Body of pancreas (tissue), 4 donors: ENCODE measurements at regions not wholly inside any gene's neighbourhood (a gene's known extent, or its start where the extent isn't known, plus 50 kb on each side); places are given as distances from the start of the nearest gene placed in this dataset.
"Not testable (repeated sequence)": the region's sequence is repeated elsewhere in the genome, so short reads cannot be mapped to it uniquely, and the experiment has no call there.

Source experiments
- ATAC-seq: fragments of 150-250 bp; one replicate; pipeline ENCODE4 v1.9.1; 2016
- DNase-seq, 4 donors: peaks; one replicate each; pipeline ENCODE4 v3.0.0-alpha.2; 2019
- H3K27ac ChIP-seq, 4 donors: fragments of 200-600 bp; sonication (generic); 1 replicate in 3 of 4; 2 replicates in 1 of 4; pipeline versions ENCODE4 v1.5.1 to v1.6.1; 2016 to 2019; ENCODE audit warnings: mild to moderate bottlenecking in 1 of 4, mixed read lengths in 1 of 4, moderate library complexity in 1 of 4
- H3K27me3 ChIP-seq, 2 donors: fragments of 200-600 bp; sonication (generic); one replicate each; pipeline ENCODE4 v1.6.0; 2016; ENCODE audit warnings: mild to moderate bottlenecking in 1 of 2
- H3K36me3 ChIP-seq, 2 donors: fragments of 200-600 bp; sonication (generic); replicated peaks in 1 of 2; 2 replicates each; pipeline ENCODE4 v1.5.1; 2016; ENCODE audit warnings: low read depth in 2 of 2; ENCODE audit not compliant: insufficient read depth in 1 of 2
- H3K4me1 ChIP-seq: fragments of 200-600 bp; sonication (generic); one replicate; pipeline ENCODE4 v1.6.0; 2016
- H3K4me3 ChIP-seq, 2 donors: fragments of 200-600 bp; sonication (generic); 1 replicate in 1 of 2; 2 replicates in 1 of 2; pipeline ENCODE4 v1.5.1; 2016 to 2019
- H3K9me3 ChIP-seq, 3 donors: fragments of 200-600 bp; sonication (generic); 1 replicate in 2 of 3; 2 replicates in 1 of 3; pipeline ENCODE4 v1.5.1; 2016
- POLR2A ChIP-seq, 3 donors: fragments of 450-650 bp; IDR thresholded peaks; one replicate each; pipeline ENCODE4 v1.6.1; 2016; ENCODE audit warnings: antibody characterized with exemption in 3 of 3, mild to moderate bottlenecking in 2 of 3
- WGBS, 2 donors: methylation state at CpG; one replicate each; pipeline ENCODE4 v1.1.5; 2017; 5-methylcytosine and 5-hydroxymethylcytosine counted together
- intact Hi-C: fragments of 100-400 bp; cut with DNase I; formaldehyde crosslinking; loops from one replicate; pipeline ENCODE4 v1.15.1; 2023
- TF ChIP-seq, protein P1 (sequence below), 7 experiments: fragments of 450-650 bp in 4 of 7; fragments of 200-600 bp in 3 of 7; sonication (generic) in 3 of 7; IDR thresholded peaks; one replicate each; pipeline ENCODE4 v1.5.1; 2016 to 2019; ENCODE audit warnings: antibody characterized with exemption in 7 of 7

GRCh38 chr1:68725001-68725752 lies 228.3 kb upstream of the DEPDC1 start:
- no peak for ATAC-seq
- TF ChIP-seq POLR2A (IDR thresholded peaks at IDR 0.05), result no peak
- TF ChIP-seq, protein P1, sequence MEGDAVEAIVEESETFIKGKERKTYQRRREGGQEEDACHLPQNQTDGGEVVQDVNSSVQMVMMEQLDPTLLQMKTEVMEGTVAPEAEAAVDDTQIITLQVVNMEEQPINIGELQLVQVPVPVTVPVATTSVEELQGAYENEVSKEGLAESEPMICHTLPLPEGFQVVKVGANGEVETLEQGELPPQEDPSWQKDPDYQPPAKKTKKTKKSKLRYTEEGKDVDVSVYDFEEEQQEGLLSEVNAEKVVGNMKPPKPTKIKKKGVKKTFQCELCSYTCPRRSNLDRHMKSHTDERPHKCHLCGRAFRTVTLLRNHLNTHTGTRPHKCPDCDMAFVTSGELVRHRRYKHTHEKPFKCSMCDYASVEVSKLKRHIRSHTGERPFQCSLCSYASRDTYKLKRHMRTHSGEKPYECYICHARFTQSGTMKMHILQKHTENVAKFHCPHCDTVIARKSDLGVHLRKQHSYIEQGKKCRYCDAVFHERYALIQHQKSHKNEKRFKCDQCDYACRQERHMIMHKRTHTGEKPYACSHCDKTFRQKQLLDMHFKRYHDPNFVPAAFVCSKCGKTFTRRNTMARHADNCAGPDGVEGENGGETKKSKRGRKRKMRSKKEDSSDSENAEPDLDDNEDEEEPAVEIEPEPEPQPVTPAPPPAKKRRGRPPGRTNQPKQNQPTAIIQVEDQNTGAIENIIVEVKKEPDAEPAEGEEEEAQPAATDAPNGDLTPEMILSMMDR (IDR thresholded peaks at IDR 0.05), result no peak
- H3K27ac ChIP-seq, result no peak overlapping the region
- no peaks in the 10 kb centered on the region for H3K4me1 ChIP-seq
- peak; percentile 30 to 58 (median 41) for DNase-seq
- no peaks in the 10 kb centered on the region for H3K9me3 ChIP-seq
- H3K4me3 ChIP-seq, result no peak overlapping the region
- intact Hi-C loops, result no loop called here
- H3K27me3 ChIP-seq, result no peaks in the 10 kb centered on the region
- no peaks in the 10 kb centered on the region for H3K36me3 ChIP-seq
- WGBS, 2 donors, result 18 to 21% methylated on average over 2 of the region's 2 CpGs

GRCh38 chr1:68739486-68739885 lies 242.6 kb upstream of the DEPDC1 start:
- intact Hi-C loops, H3K4me1 ChIP-seq, H3K27ac ChIP-seq, DNase-seq, H3K36me3 ChIP-seq, H3K9me3 ChIP-seq, H3K27me3 ChIP-seq, H3K4me3 ChIP-seq, ATAC-seq: not testable (repeated sequence)
- WGBS, 2 donors, result 43 to 48% methylated on average over 5 to 8 of the region's 19 CpGs

DNA sequence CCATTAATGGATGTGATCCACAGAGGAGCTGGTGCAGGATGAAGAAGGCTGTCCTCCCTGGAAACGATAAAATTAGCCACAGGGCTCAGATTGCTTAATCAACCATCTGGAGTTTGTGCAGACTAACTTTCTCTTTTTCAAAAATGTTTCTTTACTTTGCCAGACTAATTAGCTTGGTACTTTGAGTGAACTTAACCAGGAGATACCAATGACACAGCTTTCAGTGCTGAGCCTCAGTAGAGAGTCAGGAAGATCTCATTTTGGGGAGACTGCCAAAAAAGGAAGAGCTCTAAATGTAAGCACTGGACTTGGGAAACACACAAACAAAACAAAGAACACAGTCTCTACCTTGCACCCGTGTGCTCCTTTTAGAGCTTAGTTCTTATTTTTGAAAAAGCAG lies 248.1 kb upstream of the DEPDC1 start:
- Histone ChIP-seq H3K4me1 (no peaks in the 10 kb centered on the region), H3K4me3 (no peak overlapping the region), H3K27me3 (no peaks in the 10 kb centered on the region), H3K9me3 (no peaks in the 10 kb centered on the region), H3K36me3 (no peaks in the 10 kb centered on the region), H3K27ac (no peak overlapping the region)
- intact Hi-C loops, result no loop called here
- TF ChIP-seq, protein P1 (IDR thresholded peaks at IDR 0.05), result no peak
- no peak for TF ChIP-seq POLR2A (IDR thresholded peaks at IDR 0.05)
- ATAC-seq (no peak), DNase-seq (no peak)
- WGBS, 2 donors, result 31 to 49% methylated on average over 2 of the region's 2 CpGs

DNA sequence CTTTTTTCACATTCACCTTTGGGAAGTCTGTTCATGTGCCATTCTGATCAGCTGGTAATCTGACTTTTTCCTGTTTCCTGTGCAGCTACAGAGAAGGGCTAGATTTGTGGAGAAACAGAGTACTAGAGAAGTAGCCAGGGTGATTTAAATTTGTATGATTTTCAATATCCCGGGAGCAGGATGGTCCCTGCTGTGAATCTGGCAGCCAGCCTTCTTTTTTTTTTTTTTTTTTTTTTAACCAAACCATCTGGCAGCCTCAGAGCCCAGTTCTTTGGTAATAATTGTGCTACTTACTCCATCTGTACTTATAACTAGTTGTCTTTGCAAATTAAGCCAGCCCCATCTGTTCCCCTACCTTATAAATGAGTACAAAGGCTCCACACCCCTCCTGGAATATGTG lies 248.6 kb upstream of the DEPDC1 start:
- no peak for TF ChIP-seq POLR2A (IDR thresholded peaks at IDR 0.05)
- TF ChIP-seq, protein P1 (IDR thresholded peaks at IDR 0.05), result no peak
- Histone ChIP-seq H3K4me3 (no peak overlapping the region), H3K4me1 (no peaks in the 10 kb centered on the region), H3K27ac (no peak overlapping the region), H3K36me3 (no peaks in the 10 kb centered on the region), H3K9me3 (no peaks in the 10 kb centered on the region), H3K27me3 (no peaks in the 10 kb centered on the region)
- 22 to 23% methylated on average over 1 of the region's 1 CpG for WGBS, 2 donors
- intact Hi-C loops, result no loop called here
- ATAC-seq (no peak), DNase-seq (no peak)

DNA sequence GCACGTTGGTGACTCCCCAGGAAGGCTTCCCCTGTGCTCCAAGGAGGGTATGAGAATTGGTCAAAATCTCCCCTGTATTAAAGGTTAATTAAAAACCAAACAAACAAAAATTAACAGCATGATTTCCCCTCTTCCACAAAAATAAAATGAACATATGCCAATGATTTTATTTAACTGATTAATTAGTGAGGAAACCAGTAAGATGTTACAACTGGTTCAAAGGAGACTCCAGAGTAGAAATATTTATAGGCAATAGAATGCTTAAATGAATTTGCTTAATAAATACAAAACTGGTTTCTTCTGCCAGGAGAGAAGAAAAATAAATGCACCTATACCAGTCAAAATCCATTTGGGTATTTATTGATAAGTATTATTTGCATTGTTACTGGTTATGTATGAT lies 249.5 kb upstream of the DEPDC1 start:
- Histone ChIP-seq H3K4me1 (no peaks in the 10 kb centered on the region), H3K36me3 (no peaks in the 10 kb centered on the region), H3K27me3 (no peaks in the 10 kb centered on the region), H3K9me3 (no peaks in the 10 kb centered on the region), H3K4me3 (no peak overlapping the region), H3K27ac (no peak overlapping the region)
- ATAC-seq (no peak), DNase-seq (no peak)
- intact Hi-C loops, result no loop called here
- 39 to 50% methylated on average over 1 of the region's 1 CpG for WGBS, 2 donors
- TF ChIP-seq, protein P1 (IDR thresholded peaks at IDR 0.05), result no peak
- no peak for TF ChIP-seq POLR2A (IDR thresholded peaks at IDR 0.05)
